Psoas muscle (tissue), 7 donors: ENCODE measurements at regions not wholly inside any gene's neighbourhood (a gene's known extent, or its start where the extent isn't known, plus 50 kb on each side); places are given as distances from the start of the nearest gene placed in this dataset.
A peak's percentile ranks its signal among the peaks of the same experiment; 100 is the strongest.

Experiments used
- ATAC-seq, 4 donors: fragments of 200-7000 bp; cut with Tn5 transposase; one replicate each; pipeline ENCODE4 v1.9.1; 2020; ENCODE audit warnings: moderate library complexity in 3 of 4, mild to moderate bottlenecking in 2 of 4
- DNase-seq, 2 donors: peaks; one replicate each; pipeline ENCODE4 v3.0.0-alpha.2; 2020
- H3K27ac ChIP-seq: fragments of 200-600 bp; one replicate; pipeline ENCODE4 v1.8.0; 2022
- H3K27me3 ChIP-seq, 3 donors: fragments of 200-600 bp in 1 of 3; one replicate each; pipeline versions ENCODE4 v1.6.1 to v1.8.0; 2013 to 2022; ENCODE audit warnings: low read length in 2 of 3, mild to moderate bottlenecking in 2 of 3, moderate library complexity in 1 of 3; ENCODE audit not compliant: insufficient read depth in 3 of 3
- H3K36me3 ChIP-seq, 2 donors: fragments of 200-600 bp in 1 of 2; one replicate each; pipeline versions ENCODE4 v1.6.1 to v1.8.0; 2013 to 2022; ENCODE audit warnings: low read depth in 1 of 2, mild to moderate bottlenecking in 1 of 2, moderate library complexity in 1 of 2; ENCODE audit not compliant: insufficient read depth in 1 of 2
- H3K4me1 ChIP-seq: fragments of 200-600 bp; one replicate; pipeline ENCODE4 v1.8.0; 2022
- H3K4me3 ChIP-seq: fragments of 200-600 bp; one replicate; pipeline ENCODE4 v1.8.0; 2022; ENCODE audit warnings: mild to moderate bottlenecking
- H3K9me3 ChIP-seq: fragments of 200-600 bp; one replicate; pipeline ENCODE4 v1.8.0; 2022
- WGBS, 3 donors: extraction: QIAGEN DNeasy Blood & Tissue Kit; methylation state at CpG; one replicate each; pipeline versions ENCODE4 v1.1.6 to v1.1.7; 2013; 5-methylcytosine and 5-hydroxymethylcytosine counted together
- intact Hi-C, 2 donors: fragments of 100-400 bp; cut with DNase I; formaldehyde crosslinking; loops; one replicate each; pipeline versions ENCODE4 v1.11.0 to v1.14.2; 2022
- TF ChIP-seq, protein P1 (sequence below): fragments of 200-600 bp; IDR thresholded peaks from one replicate; pipeline ENCODE4 v1.8.0; 2022; ENCODE audit warnings: antibody characterized with exemption
- donor health status: healthy with polysubstance abuse.
- donor health status: DM: no; HTN: no; CAD: no; lungs with moderate emphysema.
- donor health status: Bipolar disorder and iron deficiency.
- donor health status: healthy.
- donor health status: DM: yes; HTN: yes; CAD: no.
- donor health status: DM: no; HTN: no; CAD: no.
- donor health status: DM: yes; HTN: yes; CAD: no.

DNA sequence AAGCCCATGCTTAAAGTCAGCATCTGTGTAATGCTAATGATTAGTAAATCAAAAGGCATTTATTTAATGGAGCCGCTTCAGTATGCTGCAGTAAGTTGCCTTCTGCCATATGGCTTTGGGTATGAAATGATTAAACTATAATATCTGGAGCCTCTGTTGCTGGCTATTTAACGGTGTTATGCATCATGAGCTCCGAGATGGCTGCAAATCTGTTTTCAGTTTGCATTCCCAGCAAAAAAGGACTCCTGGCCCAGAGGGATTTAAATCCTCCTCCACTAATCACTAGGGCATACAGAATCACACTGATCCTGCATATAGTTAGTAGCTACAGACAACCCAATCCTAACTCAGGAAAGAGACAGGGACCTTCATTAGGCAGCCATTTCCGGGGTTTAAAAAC lies 171.5 kb upstream of the EEA1 start:
- intact Hi-C loops, result no loop called here
- H3K27me3 ChIP-seq, result no peaks in the 10 kb centered on the region
- no peak overlapping the region for H3K4me3 ChIP-seq
- H3K4me1 ChIP-seq, result peaks cover 2% of the 10 kb centered on the region
- 76 to 80% (median 79%) methylated on average over 4 of the region's 4 CpGs for WGBS, 3 donors
- H3K27ac ChIP-seq, result no peak overlapping the region
- DNase-seq (no peak), ATAC-seq (no peak)
- no peaks in the 10 kb centered on the region for H3K36me3 ChIP-seq
- H3K9me3 ChIP-seq, result no peaks in the 10 kb centered on the region
- TF ChIP-seq, protein P1, sequence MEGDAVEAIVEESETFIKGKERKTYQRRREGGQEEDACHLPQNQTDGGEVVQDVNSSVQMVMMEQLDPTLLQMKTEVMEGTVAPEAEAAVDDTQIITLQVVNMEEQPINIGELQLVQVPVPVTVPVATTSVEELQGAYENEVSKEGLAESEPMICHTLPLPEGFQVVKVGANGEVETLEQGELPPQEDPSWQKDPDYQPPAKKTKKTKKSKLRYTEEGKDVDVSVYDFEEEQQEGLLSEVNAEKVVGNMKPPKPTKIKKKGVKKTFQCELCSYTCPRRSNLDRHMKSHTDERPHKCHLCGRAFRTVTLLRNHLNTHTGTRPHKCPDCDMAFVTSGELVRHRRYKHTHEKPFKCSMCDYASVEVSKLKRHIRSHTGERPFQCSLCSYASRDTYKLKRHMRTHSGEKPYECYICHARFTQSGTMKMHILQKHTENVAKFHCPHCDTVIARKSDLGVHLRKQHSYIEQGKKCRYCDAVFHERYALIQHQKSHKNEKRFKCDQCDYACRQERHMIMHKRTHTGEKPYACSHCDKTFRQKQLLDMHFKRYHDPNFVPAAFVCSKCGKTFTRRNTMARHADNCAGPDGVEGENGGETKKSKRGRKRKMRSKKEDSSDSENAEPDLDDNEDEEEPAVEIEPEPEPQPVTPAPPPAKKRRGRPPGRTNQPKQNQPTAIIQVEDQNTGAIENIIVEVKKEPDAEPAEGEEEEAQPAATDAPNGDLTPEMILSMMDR, result no peak

DNA sequence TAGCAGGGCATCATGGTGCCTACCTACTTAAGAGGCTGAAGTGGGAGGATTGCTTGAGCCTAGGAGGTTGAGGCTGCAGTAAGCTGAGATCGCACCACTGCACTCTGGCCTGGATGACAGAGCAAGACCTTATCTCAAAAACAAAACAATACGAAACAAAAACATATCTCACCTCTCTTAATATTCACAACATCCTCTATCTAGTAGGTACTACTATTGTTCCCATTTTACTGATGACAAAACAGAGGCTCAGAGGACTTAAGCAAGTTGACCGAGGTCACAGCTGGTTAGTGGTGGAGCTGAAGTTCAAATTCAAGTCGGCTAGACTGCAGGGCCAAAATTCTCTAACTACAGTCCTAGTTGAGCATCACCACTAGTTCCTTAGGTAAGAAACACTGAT lies 172.3 kb upstream of the EEA1 start:
- intact Hi-C loops, result no loop called here
- H3K36me3 ChIP-seq, result no peaks in the 10 kb centered on the region
- no peaks in the 10 kb centered on the region for H3K27me3 ChIP-seq
- DNase-seq, result no peak
- H3K4me1 ChIP-seq, result peaks cover 2% of the 10 kb centered on the region
- no peak overlapping the region for H3K27ac ChIP-seq
- no peaks in the 10 kb centered on the region for H3K9me3 ChIP-seq
- no peak overlapping the region for H3K4me3 ChIP-seq
- no peak for ATAC-seq
- 95 to 96% (median 95%) methylated on average over 4 of the region's 4 CpGs for WGBS, 3 donors
- TF ChIP-seq, protein P1, result no peak

DNA sequence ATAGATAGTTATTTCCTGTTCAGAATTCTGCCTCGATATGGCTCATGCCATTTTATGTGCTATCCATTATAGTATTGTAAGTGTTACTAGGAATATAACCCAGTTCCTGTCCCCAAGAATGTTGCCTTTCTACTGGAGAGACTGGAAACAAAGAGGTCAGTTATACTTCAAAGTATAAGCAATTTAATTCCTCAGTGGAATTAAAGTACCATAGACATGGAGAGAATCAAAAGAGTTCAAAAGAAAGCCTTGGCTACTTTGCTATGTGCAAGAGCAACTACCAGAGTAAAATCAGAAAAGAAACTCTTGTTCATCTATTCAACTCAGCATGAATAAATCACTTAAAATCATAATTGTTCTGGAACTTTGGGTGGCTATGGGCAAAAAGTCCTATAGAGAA lies 173.2 kb upstream of the EEA1 start:
- Histone ChIP-seq H3K4me3 (no peak overlapping the region), H3K27ac (no peak overlapping the region), H3K9me3 (no peaks in the 10 kb centered on the region), H3K4me1 (peaks cover 2% of the 10 kb centered on the region), H3K27me3 (no peaks in the 10 kb centered on the region), H3K36me3 (no peaks in the 10 kb centered on the region)
- ATAC-seq (no peak), DNase-seq (no peak)
- intact Hi-C loops, result no loop called here
- 19 to 35% (median 22%) methylated on average over 1 of the region's 1 CpG for WGBS, 3 donors
- TF ChIP-seq, protein P1, result no peak

DNA sequence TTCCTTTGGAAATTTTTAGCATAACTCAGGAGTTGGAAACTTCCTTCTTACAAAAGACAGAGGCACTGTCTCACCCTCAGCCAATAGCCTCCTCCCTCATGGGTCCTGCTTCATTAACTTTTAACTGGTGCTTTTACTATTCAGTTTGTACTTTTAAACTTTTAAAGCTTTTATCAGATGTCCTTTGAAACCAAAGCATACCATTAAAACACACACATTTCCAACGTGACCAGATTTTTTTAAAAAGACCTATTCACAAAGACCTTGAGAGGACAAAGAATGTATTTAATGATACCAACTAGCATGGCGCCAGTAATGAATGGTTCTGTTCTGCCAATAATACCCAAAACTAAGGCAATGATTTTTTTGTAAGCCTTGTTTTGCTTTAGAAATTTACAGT lies 173.6 kb upstream of the EEA1 start:
- TF ChIP-seq, protein P1, result no peak
- no peak for ATAC-seq
- intact Hi-C loops, result no loop called here
- Histone ChIP-seq H3K27me3 (no peaks in the 10 kb centered on the region), H3K4me3 (no peak overlapping the region), H3K36me3 (no peaks in the 10 kb centered on the region), H3K27ac (peak overlapping the region; percentile 64), H3K4me1 (peaks cover 2% of the 10 kb centered on the region), H3K9me3 (no peaks in the 10 kb centered on the region)
- 63 to 85% (median 75%) methylated on average over 2 of the region's 2 CpGs for WGBS, 3 donors
- no peak for DNase-seq

DNA sequence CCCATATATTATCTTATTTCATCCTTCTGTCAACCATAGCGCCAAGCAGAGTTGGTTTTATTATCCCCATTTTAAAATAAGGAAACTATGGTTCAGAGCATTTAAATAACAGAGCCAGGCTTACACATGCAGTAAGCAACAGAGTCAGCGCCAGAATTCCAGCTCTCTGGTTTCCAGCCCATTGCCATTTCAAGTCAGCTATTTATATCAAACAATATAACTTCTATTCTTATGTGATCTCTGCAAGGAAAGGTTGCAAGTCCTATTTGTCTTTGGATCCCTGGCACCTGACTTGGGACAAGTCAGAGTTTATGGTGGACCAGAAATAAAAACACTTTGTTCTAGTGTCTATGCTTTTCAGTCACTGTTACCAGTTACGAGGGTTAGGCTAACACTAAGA lies 174.1 kb upstream of the EEA1 start:
- no peaks in the 10 kb centered on the region for H3K9me3 ChIP-seq
- DNase-seq, result peak in 1 of 2 donors; percentile 54
- no peaks in the 10 kb centered on the region for H3K27me3 ChIP-seq
- H3K4me1 ChIP-seq, result peaks cover 2% of the 10 kb centered on the region
- TF ChIP-seq, protein P1, result no peak
- no peaks in the 10 kb centered on the region for H3K36me3 ChIP-seq
- intact Hi-C loops, result no loop called here
- WGBS, 3 donors, result 50 to 73% (median 53%) methylated on average over 3 of the region's 3 CpGs
- peak overlapping the region; percentile 64 for H3K27ac ChIP-seq
- H3K4me3 ChIP-seq, result no peak overlapping the region
- peak; percentile 46 to 91 (median 81) for ATAC-seq
